ENCODE measurements at regions not wholly inside any gene's neighbourhood (a gene's known extent, or its start where the extent isn't known, plus 50 kb on each side); places are given as distances from the start of the nearest gene placed in this dataset.

GRCh38 chr14:85093631-85094330 lies 436.2 kb upstream of the FLRT2 start:
- Histone ChIP-seq H3K79me2 (ENCODE audit: insufficient read depth, low read length) (no peaks in the 10 kb centered on the region), H3K9ac (ENCODE audit: low read depth, low read length) (no peak overlapping the region), H3K9me3 (ENCODE audit: insufficient read depth, low read length, severe bottlenecking) (no peaks in the 10 kb centered on the region), H4K20me1 (ENCODE audit: insufficient read depth, low read length) (no peaks in the 10 kb centered on the region), H3K4me1 (ENCODE audit: insufficient read depth, low read length) (no peaks in the 10 kb centered on the region), H3K36me3 (ENCODE audit: insufficient read depth, low read length) (no peaks in the 10 kb centered on the region), H3K27me3 (ENCODE audit: insufficient read depth, low read length, poor library complexity) (no peaks in the 10 kb centered on the region), H3K27ac (ENCODE audit: low read length) (no peak overlapping the region), H3K4me3 (ENCODE audit: low read depth in 1 of 2, low read length in 2 of 2) (no peak overlapping the region), H3K4me2 (ENCODE audit: insufficient read depth, low read length) (no peak overlapping the region), H2AFZ (ENCODE audit: low read depth, low read length) (no peak overlapping the region)
- DNase-seq (no peak), ATAC-seq (ENCODE audit: insufficient read depth, low read depth) (no peak)
- TF ChIP-seq, protein P1, sequence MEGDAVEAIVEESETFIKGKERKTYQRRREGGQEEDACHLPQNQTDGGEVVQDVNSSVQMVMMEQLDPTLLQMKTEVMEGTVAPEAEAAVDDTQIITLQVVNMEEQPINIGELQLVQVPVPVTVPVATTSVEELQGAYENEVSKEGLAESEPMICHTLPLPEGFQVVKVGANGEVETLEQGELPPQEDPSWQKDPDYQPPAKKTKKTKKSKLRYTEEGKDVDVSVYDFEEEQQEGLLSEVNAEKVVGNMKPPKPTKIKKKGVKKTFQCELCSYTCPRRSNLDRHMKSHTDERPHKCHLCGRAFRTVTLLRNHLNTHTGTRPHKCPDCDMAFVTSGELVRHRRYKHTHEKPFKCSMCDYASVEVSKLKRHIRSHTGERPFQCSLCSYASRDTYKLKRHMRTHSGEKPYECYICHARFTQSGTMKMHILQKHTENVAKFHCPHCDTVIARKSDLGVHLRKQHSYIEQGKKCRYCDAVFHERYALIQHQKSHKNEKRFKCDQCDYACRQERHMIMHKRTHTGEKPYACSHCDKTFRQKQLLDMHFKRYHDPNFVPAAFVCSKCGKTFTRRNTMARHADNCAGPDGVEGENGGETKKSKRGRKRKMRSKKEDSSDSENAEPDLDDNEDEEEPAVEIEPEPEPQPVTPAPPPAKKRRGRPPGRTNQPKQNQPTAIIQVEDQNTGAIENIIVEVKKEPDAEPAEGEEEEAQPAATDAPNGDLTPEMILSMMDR (IDR thresholded peaks at IDR 0.05; ENCODE audit: borderline replicate concordance, extremely low read depth, low read length, poor library complexity, severe bottlenecking) = no peak
- TF ChIP-seq EZH2 (IDR thresholded peaks at IDR 0.05; ENCODE audit: borderline replicate concordance, low read depth, low read length, severe bottlenecking) = no peak

DNA sequence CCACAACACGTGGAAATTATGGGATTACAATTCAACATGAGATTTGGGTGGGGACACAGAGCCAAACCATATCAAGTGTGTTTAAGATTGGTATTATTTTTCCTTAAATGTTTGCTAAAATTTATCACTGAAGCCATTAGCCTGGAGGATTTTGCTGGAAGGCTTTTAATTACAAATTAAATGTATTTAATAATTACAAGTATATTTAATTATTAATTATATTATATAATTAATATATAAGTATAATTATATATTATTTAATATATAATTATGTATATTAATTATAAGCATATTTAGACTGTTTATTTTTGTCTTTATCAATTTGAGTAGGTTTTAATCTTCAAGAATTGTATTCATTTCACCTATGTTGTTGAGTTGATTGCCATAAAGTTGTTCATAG lies 427.4 kb upstream of the FLRT2 start:
- H3K9ac ChIP-seq (ENCODE audit: low read depth, low read length) = no peak overlapping the region
- no peak overlapping the region for H3K27ac ChIP-seq (ENCODE audit: low read length)
- no peak overlapping the region for H3K4me3 ChIP-seq (ENCODE audit: low read depth in 1 of 2, low read length in 2 of 2)
- no peak overlapping the region for H3K4me2 ChIP-seq (ENCODE audit: insufficient read depth, low read length)
- no peaks in the 10 kb centered on the region for H3K9me3 ChIP-seq (ENCODE audit: insufficient read depth, low read length, severe bottlenecking)
- H3K79me2 ChIP-seq (ENCODE audit: insufficient read depth, low read length) = no peaks in the 10 kb centered on the region
- ATAC-seq (ENCODE audit: insufficient read depth, low read depth) = no peak
- no peaks in the 10 kb centered on the region for H3K27me3 ChIP-seq (ENCODE audit: insufficient read depth, low read length, poor library complexity)
- TF ChIP-seq, protein P1 (IDR thresholded peaks at IDR 0.05; ENCODE audit: borderline replicate concordance, extremely low read depth, low read length, poor library complexity, severe bottlenecking) = no peak
- no peak for TF ChIP-seq EZH2 (IDR thresholded peaks at IDR 0.05; ENCODE audit: borderline replicate concordance, low read depth, low read length, severe bottlenecking)
- H2AFZ ChIP-seq (ENCODE audit: low read depth, low read length) = no peak overlapping the region
- H4K20me1 ChIP-seq (ENCODE audit: insufficient read depth, low read length) = no peaks in the 10 kb centered on the region
- no peaks in the 10 kb centered on the region for H3K4me1 ChIP-seq (ENCODE audit: insufficient read depth, low read length)
- H3K36me3 ChIP-seq (ENCODE audit: insufficient read depth, low read length) = no peaks in the 10 kb centered on the region
- no peak for DNase-seq

DNA sequence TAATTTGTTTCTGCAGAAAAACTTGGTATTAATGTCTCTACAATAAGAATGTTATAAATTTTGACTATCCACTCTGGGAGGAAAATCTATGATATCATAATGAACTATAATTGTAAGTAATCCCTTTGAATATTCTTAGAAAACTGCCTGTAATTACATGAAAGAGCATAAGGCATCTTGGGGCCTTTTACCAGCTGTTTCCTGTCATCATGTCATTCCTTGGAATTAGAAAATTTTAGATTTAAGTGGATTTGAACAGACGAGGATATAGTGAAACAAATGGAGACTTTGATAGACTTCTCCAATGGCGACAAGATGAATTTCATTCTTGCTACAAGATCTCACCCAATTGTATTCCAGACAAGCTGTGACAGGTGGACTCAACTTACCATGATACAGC lies 423.4 kb upstream of the FLRT2 start:
- Histone ChIP-seq H3K9ac (ENCODE audit: low read depth, low read length) (no peak overlapping the region), H3K9me3 (ENCODE audit: insufficient read depth, low read length, severe bottlenecking) (peaks cover 4% of the 10 kb centered on the region), H3K27ac (ENCODE audit: low read length) (no peak overlapping the region), H3K4me2 (ENCODE audit: insufficient read depth, low read length) (no peak overlapping the region), H3K4me1 (ENCODE audit: insufficient read depth, low read length) (no peaks in the 10 kb centered on the region), H3K36me3 (ENCODE audit: insufficient read depth, low read length) (no peaks in the 10 kb centered on the region), H4K20me1 (ENCODE audit: insufficient read depth, low read length) (no peaks in the 10 kb centered on the region), H3K27me3 (ENCODE audit: insufficient read depth, low read length, poor library complexity) (no peaks in the 10 kb centered on the region), H2AFZ (ENCODE audit: low read depth, low read length) (no peak overlapping the region), H3K4me3 (ENCODE audit: low read depth in 1 of 2, low read length in 2 of 2) (no peak overlapping the region), H3K79me2 (ENCODE audit: insufficient read depth, low read length) (no peaks in the 10 kb centered on the region)
- TF ChIP-seq EZH2 (IDR thresholded peaks at IDR 0.05; ENCODE audit: borderline replicate concordance, low read depth, low read length, severe bottlenecking) = no peak
- TF ChIP-seq, protein P1 (IDR thresholded peaks at IDR 0.05; ENCODE audit: borderline replicate concordance, extremely low read depth, low read length, poor library complexity, severe bottlenecking) = no peak
- no peak for ATAC-seq (ENCODE audit: insufficient read depth, low read depth)
- DNase-seq = no peak

Data from DND-41 (cell line).